ENCODE measurements at regions not wholly inside any gene's neighbourhood (a gene's known extent, or its start where the extent isn't known, plus 50 kb on each side); places are given as distances from the start of the nearest gene placed in this dataset.
"Not testable (repeated sequence)": the region's sequence is repeated elsewhere in the genome, so short reads cannot be mapped to it uniquely, and the experiment has no call there.

DNA sequence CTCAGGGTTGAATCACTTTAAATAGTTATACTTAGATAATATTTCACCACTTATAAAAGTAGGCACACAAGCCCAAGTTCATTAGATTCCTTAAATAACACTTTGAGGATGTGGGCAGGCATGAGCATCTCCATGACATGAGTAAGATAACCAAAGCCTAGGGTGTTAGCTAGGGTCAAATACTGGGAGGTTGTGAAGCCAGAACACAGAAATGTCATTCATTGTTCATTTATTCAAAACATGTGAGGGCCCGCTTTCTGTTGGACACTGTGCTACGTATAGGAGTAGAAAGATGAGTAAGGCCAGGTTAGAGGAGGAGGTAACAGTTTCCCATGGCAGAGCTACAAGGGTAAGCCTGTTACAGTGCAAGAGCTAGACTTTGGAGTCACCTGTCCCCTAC lies 93.5 kb upstream of the NEDD4L start:
- ATAC-seq (replicated peaks; ENCODE audit: extremely low read depth, poor library complexity, severe bottlenecking) (no peak), DNase-seq (ENCODE audit: low spot score in 2 of 2) (no peak)
- no peak overlapping the region for H3K4me3 Mint-ChIP-seq
- H3K4me1 Mint-ChIP-seq = no peaks in the 10 kb centered on the region
- H3K36me3 Mint-ChIP-seq (ENCODE audit: insufficient read depth) = no peaks in the 10 kb centered on the region
- H3K27me3 Mint-ChIP-seq = no peaks in the 10 kb centered on the region
- no peaks in the 10 kb centered on the region for H3K9me3 Mint-ChIP-seq
- no peak overlapping the region for H3K27ac Mint-ChIP-seq (ENCODE audit: low read depth)

DNA sequence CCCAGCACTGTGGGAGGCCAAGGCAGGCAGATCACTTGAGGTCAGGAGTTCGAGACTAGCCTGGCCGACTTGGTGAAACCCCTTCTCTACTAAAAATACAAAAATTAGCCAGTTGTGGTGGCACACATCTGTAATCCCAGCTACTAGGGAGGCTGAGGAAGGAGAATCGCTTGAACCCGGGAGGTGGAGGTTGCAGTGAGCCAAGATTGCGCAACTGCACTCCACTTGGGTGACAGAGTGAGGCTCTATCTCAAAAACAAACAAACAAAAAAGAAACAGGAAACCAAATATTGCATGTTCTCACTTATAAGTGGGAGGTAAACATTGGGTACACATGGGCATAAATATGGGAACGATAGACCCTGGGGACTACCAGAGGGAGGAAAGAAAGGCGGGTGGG lies 94.7 kb upstream of the NEDD4L start:
- H3K36me3 Mint-ChIP-seq (ENCODE audit: insufficient read depth); H3K4me1 Mint-ChIP-seq; H3K4me3 Mint-ChIP-seq; H3K27me3 Mint-ChIP-seq; H3K27ac Mint-ChIP-seq (ENCODE audit: low read depth); ATAC-seq (replicated peaks; ENCODE audit: extremely low read depth, poor library complexity, severe bottlenecking); DNase-seq (ENCODE audit: low spot score in 2 of 2); H3K9me3 Mint-ChIP-seq: not testable (repeated sequence)

DNA sequence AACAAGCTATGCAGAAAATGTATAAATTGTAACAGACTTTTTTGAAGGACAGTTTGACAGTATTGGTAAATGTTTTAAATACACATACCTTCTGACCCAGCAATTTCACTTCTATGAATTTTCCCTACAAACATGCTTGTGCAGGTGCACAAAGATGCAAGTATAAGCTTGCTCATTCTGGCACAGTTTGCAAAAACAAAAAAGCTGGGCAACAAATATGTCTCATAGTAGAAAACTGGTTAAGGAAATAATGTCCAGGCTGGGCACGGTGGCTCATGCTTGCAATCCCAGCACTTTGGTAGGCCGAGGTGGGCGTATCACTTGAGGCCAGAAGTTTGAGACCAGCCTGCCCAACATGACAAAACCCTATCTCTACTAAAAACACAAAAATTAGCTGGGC lies 96.9 kb upstream of the NEDD4L start:
- no peaks in the 10 kb centered on the region for H3K9me3 Mint-ChIP-seq
- no peak overlapping the region for H3K4me3 Mint-ChIP-seq
- DNase-seq (ENCODE audit: low spot score in 2 of 2) (no peak), ATAC-seq (replicated peaks; ENCODE audit: extremely low read depth, poor library complexity, severe bottlenecking) (no peak)
- no peaks in the 10 kb centered on the region for H3K4me1 Mint-ChIP-seq
- no peak overlapping the region for H3K27ac Mint-ChIP-seq (ENCODE audit: low read depth)
- peaks cover 14% of the 10 kb centered on the region for H3K27me3 Mint-ChIP-seq
- H3K36me3 Mint-ChIP-seq (ENCODE audit: insufficient read depth) = no peaks in the 10 kb centered on the region

DNA sequence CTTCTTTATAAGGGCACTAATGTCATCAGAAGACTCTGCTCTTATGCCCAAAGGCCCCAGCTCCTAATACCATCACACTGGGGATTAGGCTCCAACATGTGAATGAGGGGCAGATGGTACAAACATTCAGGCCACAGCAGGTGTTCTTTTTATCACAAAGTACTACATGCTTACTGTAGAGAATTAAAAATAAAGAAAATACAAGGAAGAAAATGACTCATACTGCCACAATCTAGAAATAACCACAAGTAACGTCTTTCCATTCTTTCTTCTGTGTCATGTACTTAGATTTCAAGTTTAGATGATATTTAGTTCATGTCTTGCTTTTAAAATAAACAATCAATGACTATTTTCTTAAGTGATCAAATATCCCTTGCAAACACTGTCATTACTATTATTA lies 100.3 kb upstream of the NEDD4L start:
- Mint-ChIP-seq H3K27ac (ENCODE audit: low read depth) (no peak overlapping the region), H3K27me3 (peaks cover 32% of the 10 kb centered on the region), H3K9me3 (no peaks in the 10 kb centered on the region), H3K36me3 (ENCODE audit: insufficient read depth) (no peaks in the 10 kb centered on the region), H3K4me1 (no peaks in the 10 kb centered on the region), H3K4me3 (no peak overlapping the region)
- DNase-seq (ENCODE audit: low spot score in 2 of 2) (no peak), ATAC-seq (replicated peaks; ENCODE audit: extremely low read depth, poor library complexity, severe bottlenecking) (no peak)

DNA sequence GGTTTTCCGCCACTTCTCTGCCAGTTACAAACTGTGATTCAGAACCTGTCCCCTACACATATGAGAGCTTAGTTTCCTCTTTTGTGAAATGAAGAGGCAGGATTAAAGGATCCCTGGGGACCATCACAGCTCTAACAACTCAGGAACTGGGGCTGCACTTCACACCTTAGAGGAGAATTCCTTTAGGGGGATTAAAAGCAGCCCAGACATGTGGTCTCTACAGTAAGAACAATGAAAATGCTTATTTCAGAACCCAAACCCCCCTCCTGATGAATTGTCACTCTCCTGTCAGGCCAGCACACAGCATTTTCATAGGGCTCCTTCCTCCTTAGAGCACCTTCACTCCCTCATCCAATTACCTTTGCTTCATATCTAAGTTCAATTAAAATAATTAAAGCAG lies 101.5 kb upstream of the NEDD4L start:
- no peak overlapping the region for H3K4me3 Mint-ChIP-seq
- ATAC-seq (replicated peaks; ENCODE audit: extremely low read depth, poor library complexity, severe bottlenecking) (no peak), DNase-seq (ENCODE audit: low spot score in 2 of 2) (no peak)
- H3K27ac Mint-ChIP-seq (ENCODE audit: low read depth) = no peak overlapping the region
- H3K36me3 Mint-ChIP-seq (ENCODE audit: insufficient read depth) = no peaks in the 10 kb centered on the region
- H3K4me1 Mint-ChIP-seq = no peaks in the 10 kb centered on the region
- no peaks in the 10 kb centered on the region for H3K9me3 Mint-ChIP-seq
- peaks cover 44% of the 10 kb centered on the region for H3K27me3 Mint-ChIP-seq

DNA sequence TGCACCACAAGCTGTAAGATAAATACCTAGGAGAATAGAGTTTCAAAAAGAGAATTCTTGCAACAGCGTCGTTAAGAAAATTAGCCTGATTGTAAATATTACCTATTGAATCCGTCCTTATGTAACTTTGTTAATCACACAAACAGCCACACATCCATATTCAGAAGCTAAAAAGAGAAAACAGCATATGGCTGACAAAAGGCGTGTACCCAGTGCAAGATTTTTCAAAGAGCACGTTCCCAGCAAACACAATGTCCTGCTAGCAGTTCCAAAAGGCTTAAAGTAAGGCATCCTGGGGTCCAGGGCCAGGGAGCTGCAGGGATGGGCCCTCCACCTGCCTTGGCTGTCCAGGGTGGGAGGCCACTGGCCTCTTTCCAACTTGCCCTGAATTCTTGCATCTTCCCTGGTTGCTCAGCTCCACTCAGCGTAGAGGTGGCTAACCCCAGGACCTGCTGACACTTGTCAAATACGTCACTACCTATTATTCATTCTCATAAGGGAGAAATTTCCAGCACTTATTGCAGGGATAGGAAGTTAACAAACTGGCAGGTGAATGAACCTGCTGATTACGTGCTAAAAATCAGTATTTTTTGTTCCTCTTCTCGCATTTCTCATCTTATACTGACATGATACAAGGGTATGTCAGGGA lies 102.1 kb upstream of the NEDD4L start:
- no peaks in the 10 kb centered on the region for H3K9me3 Mint-ChIP-seq
- H3K27ac Mint-ChIP-seq (ENCODE audit: low read depth) = no peak overlapping the region
- DNase-seq (ENCODE audit: low spot score in 2 of 2) = no peak
- no peaks in the 10 kb centered on the region for H3K36me3 Mint-ChIP-seq (ENCODE audit: insufficient read depth)
- no peak overlapping the region for H3K4me3 Mint-ChIP-seq
- no peaks in the 10 kb centered on the region for H3K4me1 Mint-ChIP-seq
- H3K27me3 Mint-ChIP-seq = peaks cover 49% of the 10 kb centered on the region
- ATAC-seq (replicated peaks; ENCODE audit: extremely low read depth, poor library complexity, severe bottlenecking) = no peak

DNA sequence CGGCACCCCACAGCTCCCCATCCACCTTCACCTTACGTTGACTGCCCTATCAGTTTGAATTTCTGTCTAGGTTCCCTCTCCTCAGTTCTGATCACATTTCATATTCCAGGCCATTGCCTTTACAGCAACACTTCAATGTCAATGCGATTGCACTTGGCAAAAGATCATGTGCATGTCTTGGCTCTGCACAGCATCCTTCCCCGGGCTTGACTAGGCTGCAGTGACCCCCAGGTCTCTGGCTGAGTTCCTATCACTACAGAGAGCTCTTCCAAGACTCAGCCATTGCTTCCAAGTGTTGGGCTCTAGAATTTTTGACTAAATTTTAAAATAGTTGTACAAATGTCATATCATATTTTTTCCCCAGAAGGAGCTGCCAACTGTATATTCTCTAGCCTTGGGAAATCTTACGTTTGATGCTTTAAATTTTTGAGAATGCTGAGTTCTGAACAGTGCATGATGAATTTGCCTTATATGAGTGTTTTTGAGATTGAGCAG lies 103.8 kb upstream of the NEDD4L start:
- ATAC-seq (replicated peaks; ENCODE audit: extremely low read depth, poor library complexity, severe bottlenecking) (no peak), DNase-seq (ENCODE audit: low spot score in 2 of 2) (no peak)
- no peak overlapping the region for H3K4me3 Mint-ChIP-seq
- peaks cover 49% of the 10 kb centered on the region for H3K27me3 Mint-ChIP-seq
- H3K9me3 Mint-ChIP-seq = no peaks in the 10 kb centered on the region
- no peaks in the 10 kb centered on the region for H3K4me1 Mint-ChIP-seq
- no peaks in the 10 kb centered on the region for H3K36me3 Mint-ChIP-seq (ENCODE audit: insufficient read depth)
- H3K27ac Mint-ChIP-seq (ENCODE audit: low read depth) = no peak overlapping the region

DNA sequence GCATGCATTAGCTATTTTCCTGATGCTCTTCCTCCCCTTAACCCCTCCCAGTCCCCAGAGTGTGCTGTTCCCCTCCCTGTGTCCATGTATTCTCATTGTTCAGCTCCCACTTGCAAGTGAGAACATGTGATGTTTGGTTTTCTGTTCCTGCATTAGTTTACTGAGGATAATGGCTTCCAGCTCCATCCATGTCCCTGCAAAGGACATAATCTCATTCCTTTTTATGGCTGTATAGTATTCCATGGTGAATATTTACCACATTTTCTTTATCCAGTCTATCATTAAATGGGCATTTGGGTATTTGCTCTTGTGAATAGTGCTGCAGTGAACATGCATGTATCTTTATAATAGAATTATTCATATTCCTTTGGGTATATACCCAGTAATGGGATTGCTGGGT lies 109.7 kb upstream of the NEDD4L start:
- not testable (repeated sequence) for H3K4me1 Mint-ChIP-seq; DNase-seq (ENCODE audit: low spot score in 2 of 2); H3K36me3 Mint-ChIP-seq (ENCODE audit: insufficient read depth); ATAC-seq (replicated peaks; ENCODE audit: extremely low read depth, poor library complexity, severe bottlenecking); H3K4me3 Mint-ChIP-seq; H3K9me3 Mint-ChIP-seq; H3K27ac Mint-ChIP-seq (ENCODE audit: low read depth)
- peaks cover 21% of the 10 kb centered on the region for H3K27me3 Mint-ChIP-seq

DNA sequence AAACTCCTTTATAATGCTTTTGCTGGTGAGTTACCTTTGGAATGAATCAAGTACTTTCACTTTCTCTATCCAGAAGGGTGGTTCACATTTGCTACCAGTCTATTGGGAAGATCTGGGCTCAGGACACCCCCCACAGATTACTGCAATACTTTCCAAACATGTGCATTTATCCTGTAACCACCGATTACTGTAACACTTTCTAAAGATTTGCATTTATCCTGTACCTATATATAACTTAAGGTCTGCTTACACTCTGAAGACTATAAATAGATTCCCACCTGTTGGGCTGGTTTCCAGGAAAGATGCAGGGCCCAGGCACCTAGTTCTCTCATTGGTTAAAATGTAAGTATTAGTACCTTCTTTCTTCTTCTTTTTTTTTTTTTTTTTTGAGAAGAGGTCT lies 113.0 kb upstream of the NEDD4L start:
- DNase-seq (ENCODE audit: low spot score in 2 of 2) = no peak
- Mint-ChIP-seq H3K27ac (ENCODE audit: low read depth) (no peak overlapping the region), H3K9me3 (no peaks in the 10 kb centered on the region), H3K4me1 (peaks cover 7% of the 10 kb centered on the region), H3K27me3 (no peaks in the 10 kb centered on the region), H3K36me3 (ENCODE audit: insufficient read depth) (no peaks in the 10 kb centered on the region), H3K4me3 (no peak overlapping the region)
- no peak for ATAC-seq (replicated peaks; ENCODE audit: extremely low read depth, poor library complexity, severe bottlenecking)

DNA sequence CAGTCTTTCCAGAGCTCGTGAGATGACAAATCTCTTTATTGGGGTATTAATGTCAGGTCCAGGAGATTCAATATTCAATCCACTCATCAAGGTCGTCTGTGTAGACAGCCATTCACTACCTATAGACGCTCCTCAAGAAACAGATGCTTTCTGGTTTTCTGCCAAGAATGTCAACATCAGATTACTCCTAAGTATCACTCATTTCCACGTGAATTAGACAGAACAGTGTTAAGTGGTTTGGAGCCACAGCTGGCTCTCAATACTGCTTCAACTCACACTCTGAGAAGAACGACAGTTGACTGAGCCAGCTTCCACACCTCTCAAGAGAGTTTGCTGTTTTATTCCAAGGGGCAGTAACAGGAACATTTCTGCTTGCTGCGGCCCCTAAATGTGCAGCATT lies 113.5 kb upstream of the NEDD4L start:
- Mint-ChIP-seq H3K36me3 (ENCODE audit: insufficient read depth) (no peaks in the 10 kb centered on the region), H3K4me3 (no peak overlapping the region), H3K4me1 (peaks cover 7% of the 10 kb centered on the region), H3K27ac (ENCODE audit: low read depth) (no peak overlapping the region), H3K27me3 (no peaks in the 10 kb centered on the region), H3K9me3 (no peaks in the 10 kb centered on the region)
- ATAC-seq (replicated peaks; ENCODE audit: extremely low read depth, poor library complexity, severe bottlenecking) (no peak), DNase-seq (ENCODE audit: low spot score in 2 of 2) (no peak)

DNA sequence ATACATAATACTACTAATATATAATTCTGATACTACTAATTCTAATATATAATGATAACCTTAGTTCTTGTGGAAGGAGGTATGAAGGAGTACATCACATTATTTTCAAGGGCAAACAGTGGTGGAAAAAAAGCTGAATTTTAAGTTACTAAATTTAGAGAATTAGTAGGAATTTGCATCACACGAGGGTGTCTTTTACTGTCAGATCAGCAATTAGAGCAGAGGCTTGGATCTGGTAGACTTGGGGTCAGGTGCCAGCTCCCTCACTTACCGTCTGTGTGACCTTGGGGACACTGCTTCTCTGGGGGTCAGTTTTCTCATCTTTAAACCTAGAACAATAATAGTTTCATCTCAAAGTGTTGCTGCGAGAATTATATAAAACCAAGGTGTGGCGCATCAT lies 114.1 kb upstream of the NEDD4L start:
- no peak overlapping the region for H3K27ac Mint-ChIP-seq (ENCODE audit: low read depth)
- no peak for DNase-seq (ENCODE audit: low spot score in 2 of 2)
- H3K27me3 Mint-ChIP-seq = peaks cover 1% of the 10 kb centered on the region
- H3K4me1 Mint-ChIP-seq = peaks cover 7% of the 10 kb centered on the region
- H3K36me3 Mint-ChIP-seq (ENCODE audit: insufficient read depth) = no peaks in the 10 kb centered on the region
- no peak for ATAC-seq (replicated peaks; ENCODE audit: extremely low read depth, poor library complexity, severe bottlenecking)
- no peak overlapping the region for H3K4me3 Mint-ChIP-seq
- H3K9me3 Mint-ChIP-seq = no peaks in the 10 kb centered on the region

DNA sequence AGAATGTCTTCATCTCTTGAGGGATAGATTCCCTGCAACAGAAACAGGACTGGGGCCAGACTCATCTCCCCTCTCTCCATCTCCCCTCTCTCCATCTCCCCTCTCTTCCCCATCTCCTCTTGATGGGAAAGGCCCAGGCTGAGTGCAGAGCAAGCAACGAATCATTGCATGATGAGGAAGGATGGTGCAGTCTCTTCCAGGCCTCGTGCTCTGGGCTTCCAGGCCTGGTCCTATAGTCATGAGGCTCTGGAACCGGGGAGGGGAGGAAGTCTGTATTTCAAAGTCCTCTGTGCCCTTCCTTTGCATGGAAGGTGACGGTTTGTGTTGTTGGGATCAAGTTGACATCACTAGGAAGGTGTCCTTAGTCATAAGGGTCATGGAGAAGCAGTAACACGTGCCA lies 115.6 kb upstream of the NEDD4L start:
- Mint-ChIP-seq H3K27ac (ENCODE audit: low read depth) (no peak overlapping the region), H3K4me1 (peaks cover 7% of the 10 kb centered on the region), H3K9me3 (no peaks in the 10 kb centered on the region), H3K36me3 (ENCODE audit: insufficient read depth) (no peaks in the 10 kb centered on the region), H3K27me3 (peaks cover 9% of the 10 kb centered on the region), H3K4me3 (no peak overlapping the region)
- DNase-seq (ENCODE audit: low spot score in 2 of 2) (no peak), ATAC-seq (replicated peaks; ENCODE audit: extremely low read depth, poor library complexity, severe bottlenecking) (no peak)

DNA sequence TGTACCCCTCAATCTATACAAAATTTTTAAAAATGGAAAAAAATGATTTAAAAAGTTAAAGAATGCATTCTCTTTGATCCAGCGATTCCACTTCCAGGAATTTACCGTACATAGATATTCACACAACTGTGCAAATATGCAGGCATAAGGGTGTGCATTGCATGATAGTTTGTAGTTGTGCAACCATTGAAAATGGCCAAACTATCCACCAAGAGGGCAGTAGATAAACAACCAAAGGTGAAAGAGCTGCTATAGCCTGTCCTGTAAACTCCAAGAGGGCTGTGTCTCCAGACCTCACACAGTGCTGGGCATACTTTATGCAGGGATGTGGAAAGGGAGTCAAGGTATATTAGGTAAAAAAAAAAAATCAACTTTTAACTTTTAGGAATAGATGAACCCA lies 116.5 kb upstream of the NEDD4L start:
- H3K9me3 Mint-ChIP-seq = no peaks in the 10 kb centered on the region
- no peaks in the 10 kb centered on the region for H3K36me3 Mint-ChIP-seq (ENCODE audit: insufficient read depth)
- peaks cover 9% of the 10 kb centered on the region for H3K27me3 Mint-ChIP-seq
- ATAC-seq (replicated peaks; ENCODE audit: extremely low read depth, poor library complexity, severe bottlenecking) (no peak), DNase-seq (ENCODE audit: low spot score in 2 of 2) (no peak)
- H3K27ac Mint-ChIP-seq (ENCODE audit: low read depth) = no peak overlapping the region
- no peak overlapping the region for H3K4me3 Mint-ChIP-seq
- peaks cover 7% of the 10 kb centered on the region for H3K4me1 Mint-ChIP-seq

DNA sequence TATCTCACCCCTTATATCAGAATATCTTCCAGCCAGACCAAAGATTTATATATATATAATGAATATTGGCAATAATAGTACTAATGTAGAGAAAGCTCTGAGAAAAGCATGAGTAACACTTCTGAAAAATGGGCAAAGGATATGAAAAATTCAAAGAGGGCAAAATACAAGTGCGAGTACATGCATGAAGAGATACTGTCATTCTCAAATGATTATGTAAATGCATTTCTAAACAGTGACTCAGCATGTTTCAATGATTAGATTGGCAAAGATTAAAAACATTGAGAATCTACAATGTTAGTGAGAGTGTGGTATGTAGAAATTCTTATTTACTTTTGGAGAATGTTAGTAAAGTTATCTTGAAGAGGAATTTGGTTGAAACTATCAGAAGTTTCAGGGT lies 118.3 kb upstream of the NEDD4L start:
- peaks cover 2% of the 10 kb centered on the region for H3K4me1 Mint-ChIP-seq
- no peak overlapping the region for H3K27ac Mint-ChIP-seq (ENCODE audit: low read depth)
- ATAC-seq (replicated peaks; ENCODE audit: extremely low read depth, poor library complexity, severe bottlenecking) (no peak), DNase-seq (ENCODE audit: low spot score in 2 of 2) (no peak)
- H3K27me3 Mint-ChIP-seq = peaks cover 9% of the 10 kb centered on the region
- H3K4me3 Mint-ChIP-seq = no peak overlapping the region
- no peaks in the 10 kb centered on the region for H3K9me3 Mint-ChIP-seq
- H3K36me3 Mint-ChIP-seq (ENCODE audit: insufficient read depth) = no peaks in the 10 kb centered on the region
